ENCODE measurements at regions not wholly inside any gene's neighbourhood (a gene's known extent, or its start where the extent isn't known, plus 50 kb on each side); places are given as distances from the start of the nearest gene placed in this dataset.
"Not testable (repeated sequence)": the region's sequence is repeated elsewhere in the genome, so short reads cannot be mapped to it uniquely, and the experiment has no call there.

- H3K27ac ChIP-seq (ENCODE audit: control insufficient read depth, insufficient read depth, low read length); H3K4me2 ChIP-seq (ENCODE audit: control insufficient read depth, extremely low read depth, insufficient read depth, low read depth, low read length); H3K9me1 ChIP-seq (ENCODE audit: control insufficient read depth, extremely low read depth, insufficient read depth, low read length); DNase-seq (ENCODE audit: low read depth, low spot score); H3K79me2 ChIP-seq (ENCODE audit: control insufficient read depth, insufficient read depth, low read length); H2AFZ ChIP-seq (ENCODE audit: control insufficient read depth, low read length); H4K20me1 ChIP-seq (ENCODE audit: control insufficient read depth, extremely low read depth, insufficient read depth, low read length); H3K4me3 ChIP-seq (ENCODE audit: control insufficient read depth in 2 of 3, extremely low read depth in 1 of 3, insufficient read depth in 2 of 3, low read depth in 1 of 3, low read length in 3 of 3); H3K9ac ChIP-seq (ENCODE audit: control insufficient read depth, extremely low read depth, insufficient read depth, low read length); dilution Hi-C loops (cut with MboI; ENCODE audit: extremely low pct_ligation_motif_present, low sequenced_read_pairs); H3K27me3 ChIP-seq (ENCODE audit: control insufficient read depth, extremely low read depth, insufficient read depth, low read length); H3K36me3 ChIP-seq (ENCODE audit: control insufficient read depth in 2 of 2, extremely low read depth in 1 of 2, insufficient read depth in 2 of 2, low read length in 2 of 2); FAIRE-seq; H3K4me1 ChIP-seq (ENCODE audit: control insufficient read depth, extremely low read depth, insufficient read depth, low read length); H3K9me3 ChIP-seq (ENCODE audit: control insufficient read depth, low read depth, low read length): not testable (repeated sequence)
These were observed 4145.6 kb upstream of the TPTE start for GRCh38 chr21:6375776-6376175.

GRCh38 chr21:6376321-6377070 lies 4144.9 kb upstream of the TPTE start:
- FAIRE-seq; H3K79me2 ChIP-seq (ENCODE audit: control insufficient read depth, insufficient read depth, low read length); H3K4me1 ChIP-seq (ENCODE audit: control insufficient read depth, extremely low read depth, insufficient read depth, low read length); H4K20me1 ChIP-seq (ENCODE audit: control insufficient read depth, extremely low read depth, insufficient read depth, low read length); H3K36me3 ChIP-seq (ENCODE audit: control insufficient read depth in 2 of 2, extremely low read depth in 1 of 2, insufficient read depth in 2 of 2, low read length in 2 of 2); dilution Hi-C loops (cut with MboI; ENCODE audit: extremely low pct_ligation_motif_present, low sequenced_read_pairs); H3K9me1 ChIP-seq (ENCODE audit: control insufficient read depth, extremely low read depth, insufficient read depth, low read length); DNase-seq (ENCODE audit: low read depth, low spot score); H3K9me3 ChIP-seq (ENCODE audit: control insufficient read depth, low read depth, low read length); H3K27me3 ChIP-seq (ENCODE audit: control insufficient read depth, extremely low read depth, insufficient read depth, low read length); H3K27ac ChIP-seq (ENCODE audit: control insufficient read depth, insufficient read depth, low read length); H2AFZ ChIP-seq (ENCODE audit: control insufficient read depth, low read length); H3K4me2 ChIP-seq (ENCODE audit: control insufficient read depth, extremely low read depth, insufficient read depth, low read depth, low read length); H3K4me3 ChIP-seq (ENCODE audit: control insufficient read depth in 2 of 3, extremely low read depth in 1 of 3, insufficient read depth in 2 of 3, low read depth in 1 of 3, low read length in 3 of 3); H3K9ac ChIP-seq (ENCODE audit: control insufficient read depth, extremely low read depth, insufficient read depth, low read length): not testable (repeated sequence)

Small RNA genes lying in the stretch of these regions (small RNA-seq; reads per million reads assigned to genes)
- 0 reads per million in 3 experiments for gene RF00019 (ENCODE audit: insufficient read length in 3 of 3, low read depth in 3 of 3, low replicate concordance in 1 of 3)
